ENCODE measurements at regions not wholly inside any gene's neighbourhood (a gene's known extent, or its start where the extent isn't known, plus 50 kb on each side); places are given as distances from the start of the nearest gene placed in this dataset.

GRCh38 chr16:65659758-65660157, 537.9 kb upstream of the CDH11 start:
- Histone ChIP-seq H3K27me3 (ENCODE audit: control insufficient read depth, insufficient read depth) (no peaks in the 10 kb centered on the region), H3K4me3 (ENCODE audit: low read length) (no peak overlapping the region), H3K27ac (ENCODE audit: low read length) (no peak overlapping the region), H3K4me1 (ENCODE audit: control insufficient read depth, insufficient read depth, low read length) (no peaks in the 10 kb centered on the region), H3K9me3 (ENCODE audit: control insufficient read depth, low read length) (no peaks in the 10 kb centered on the region)
- ATAC-seq, result no peak
- 96% methylated on average over 7 of the region's 7 CpGs for WGBS
- DNase-seq, result no peak
- intact Hi-C loops (cut with DNase I), result no loop called here

DNA sequence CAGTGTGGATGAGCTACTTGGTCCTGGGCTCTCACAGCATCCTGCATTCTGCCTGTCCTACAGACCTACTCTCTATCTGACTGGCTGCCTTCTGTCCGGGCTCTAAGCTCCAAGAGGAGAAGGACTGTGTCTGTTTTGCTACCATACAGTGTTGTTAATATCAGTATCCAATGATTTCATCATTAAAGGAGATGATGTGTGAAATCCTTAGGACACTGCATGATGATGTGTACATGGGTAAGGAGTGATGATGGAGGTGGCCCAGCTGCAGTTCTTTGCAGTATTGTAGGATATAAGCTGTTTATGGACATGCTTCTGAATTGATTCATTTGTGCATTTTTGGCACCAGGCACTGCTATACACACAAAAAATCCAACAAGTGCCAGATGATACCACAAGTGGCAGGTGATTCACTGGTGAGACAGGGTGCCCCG, 536.9 kb upstream of the CDH11 start:
- peak in 1 of 2 donors; percentile 25 for ATAC-seq
- Histone ChIP-seq H3K4me3 (ENCODE audit: low read length) (no peak overlapping the region), H3K27ac (ENCODE audit: low read length) (no peak overlapping the region), H3K9me3 (ENCODE audit: control insufficient read depth, low read length) (no peaks in the 10 kb centered on the region), H3K27me3 (ENCODE audit: control insufficient read depth, insufficient read depth) (no peaks in the 10 kb centered on the region), H3K4me1 (ENCODE audit: control insufficient read depth, insufficient read depth, low read length) (no peaks in the 10 kb centered on the region)
- 67% methylated on average over 2 of the region's 2 CpGs for WGBS
- DNase-seq, result no peak
- intact Hi-C loops (cut with DNase I), result no loop called here

DNA sequence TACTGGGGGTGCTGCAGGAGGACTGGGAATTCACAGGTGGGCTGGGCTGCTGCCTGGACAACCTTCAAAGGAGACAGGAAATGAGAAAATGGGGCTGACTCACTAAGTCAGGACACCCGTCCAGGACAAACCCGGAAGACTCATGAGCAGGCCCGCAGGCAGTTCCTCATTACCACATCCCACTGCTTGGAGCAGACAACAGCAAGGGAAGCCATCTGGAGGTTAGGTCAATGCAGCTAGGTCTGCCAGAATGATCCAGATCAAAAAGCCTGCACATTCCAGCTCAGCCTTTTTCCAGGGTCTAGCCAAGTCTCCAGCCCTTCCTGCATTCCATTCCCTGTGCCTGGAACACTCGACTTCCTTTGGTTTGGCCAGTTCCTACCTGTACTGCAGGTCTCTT, 536.5 kb upstream of the CDH11 start:
- DNase-seq (no peak), ATAC-seq (peak; percentile 24 to 83)
- intact Hi-C loops (cut with DNase I), result no loop called here
- Histone ChIP-seq H3K4me3 (ENCODE audit: low read length) (no peak overlapping the region), H3K27ac (ENCODE audit: low read length) (no peak overlapping the region), H3K9me3 (ENCODE audit: control insufficient read depth, low read length) (no peaks in the 10 kb centered on the region), H3K4me1 (ENCODE audit: control insufficient read depth, insufficient read depth, low read length) (no peaks in the 10 kb centered on the region), H3K27me3 (ENCODE audit: control insufficient read depth, insufficient read depth) (no peaks in the 10 kb centered on the region)
- WGBS, result 35% methylated on average over 4 of the region's 4 CpGs

- H3K27ac ChIP-seq (ENCODE audit: low read length), result no peak overlapping the region
- H3K9me3 ChIP-seq (ENCODE audit: control insufficient read depth, low read length), result no peaks in the 10 kb centered on the region
- ATAC-seq (no peak), DNase-seq (no peak)
- no peak overlapping the region for H3K4me3 ChIP-seq (ENCODE audit: low read length)
- 95% methylated on average over 1 of the region's 1 CpG for WGBS
- no peaks in the 10 kb centered on the region for H3K4me1 ChIP-seq (ENCODE audit: control insufficient read depth, insufficient read depth, low read length)
- no peaks in the 10 kb centered on the region for H3K27me3 ChIP-seq (ENCODE audit: control insufficient read depth, insufficient read depth)
- intact Hi-C loops (cut with DNase I), result no loop called here
Measured at GRCh38 chr16:65657556-65657955, 535.7 kb upstream of the CDH11 start.

DNA sequence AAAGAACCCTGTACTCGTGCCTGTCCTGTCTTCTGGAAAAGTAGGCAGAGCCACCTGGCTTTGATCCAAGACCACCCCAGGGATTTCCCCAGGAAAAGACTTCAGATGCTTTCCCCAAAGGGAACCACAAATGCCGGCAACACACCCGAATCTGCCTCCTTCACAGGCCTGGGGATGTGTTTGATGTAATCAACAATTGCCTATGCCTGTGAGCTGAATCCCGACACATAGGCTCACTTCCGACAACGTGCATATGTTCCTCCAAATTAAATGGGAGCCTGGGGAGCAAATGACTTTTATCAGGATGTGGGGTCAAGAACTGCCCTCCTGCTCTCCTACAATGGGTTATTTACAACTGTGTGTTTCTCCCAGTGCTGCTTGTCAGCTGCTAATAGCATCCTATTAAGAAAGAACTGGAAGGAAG, 535.2 kb upstream of the CDH11 start:
- intact Hi-C loops (cut with DNase I), result no loop called here
- 40% methylated on average over 6 of the region's 6 CpGs for WGBS
- DNase-seq, result no peak

GRCh38 chr16:65655802-65656201, 533.9 kb upstream of the CDH11 start:
- WGBS, result 72% methylated on average over 3 of the region's 3 CpGs
- no peaks in the 10 kb centered on the region for H3K27me3 ChIP-seq (ENCODE audit: control insufficient read depth, insufficient read depth)
- no peak overlapping the region for H3K27ac ChIP-seq (ENCODE audit: low read length)
- intact Hi-C loops (cut with DNase I), result no loop called here
- no peak overlapping the region for H3K4me3 ChIP-seq (ENCODE audit: low read length)
- DNase-seq (no peak), ATAC-seq (no peak)
- H3K4me1 ChIP-seq (ENCODE audit: control insufficient read depth, insufficient read depth, low read length), result no peaks in the 10 kb centered on the region
- H3K9me3 ChIP-seq (ENCODE audit: control insufficient read depth, low read length), result no peaks in the 10 kb centered on the region

More for the DNA sequence above, 535.2 kb upstream of the CDH11 start:
- H3K4me1 ChIP-seq (ENCODE audit: control insufficient read depth, insufficient read depth, low read length), result no peaks in the 10 kb centered on the region
- H3K27ac ChIP-seq (ENCODE audit: low read length), result no peak overlapping the region
- no peaks in the 10 kb centered on the region for H3K9me3 ChIP-seq (ENCODE audit: control insufficient read depth, low read length)
- H3K27me3 ChIP-seq (ENCODE audit: control insufficient read depth, insufficient read depth), result no peaks in the 10 kb centered on the region
- no peak overlapping the region for H3K4me3 ChIP-seq (ENCODE audit: low read length)
- ATAC-seq, result no peak

DNA sequence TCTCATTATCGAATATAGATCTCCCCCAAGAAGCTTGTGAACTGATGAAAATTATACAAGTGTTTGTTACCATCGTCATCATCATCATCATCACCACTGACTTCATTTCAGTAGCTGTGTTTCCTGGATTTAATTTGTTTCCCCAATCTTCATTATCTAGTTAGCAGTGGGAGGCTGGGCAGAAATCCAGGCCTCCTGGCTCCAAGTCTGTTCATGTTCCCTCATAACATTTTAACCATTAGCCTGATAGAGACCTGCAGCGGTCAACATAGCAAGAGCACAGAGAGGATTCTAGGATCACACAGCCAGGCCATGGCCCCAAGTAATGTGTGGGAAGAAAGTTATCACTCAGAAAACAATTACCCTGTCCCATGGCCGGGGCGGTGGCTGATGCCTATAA, 526.2 kb upstream of the CDH11 start:
- H3K4me3 ChIP-seq (ENCODE audit: low read length), result no peak overlapping the region
- intact Hi-C loops (cut with DNase I), result no loop called here
- peak in 1 of 3 donors; percentile 65 for DNase-seq
- H3K27ac ChIP-seq (ENCODE audit: low read length), result no peak overlapping the region
- WGBS, result 74% methylated on average over 5 of the region's 5 CpGs
- no peaks in the 10 kb centered on the region for H3K27me3 ChIP-seq (ENCODE audit: control insufficient read depth, insufficient read depth)
- no peak for ATAC-seq
- no peaks in the 10 kb centered on the region for H3K4me1 ChIP-seq (ENCODE audit: control insufficient read depth, insufficient read depth, low read length)
- no peaks in the 10 kb centered on the region for H3K9me3 ChIP-seq (ENCODE audit: control insufficient read depth, low read length)

DNA sequence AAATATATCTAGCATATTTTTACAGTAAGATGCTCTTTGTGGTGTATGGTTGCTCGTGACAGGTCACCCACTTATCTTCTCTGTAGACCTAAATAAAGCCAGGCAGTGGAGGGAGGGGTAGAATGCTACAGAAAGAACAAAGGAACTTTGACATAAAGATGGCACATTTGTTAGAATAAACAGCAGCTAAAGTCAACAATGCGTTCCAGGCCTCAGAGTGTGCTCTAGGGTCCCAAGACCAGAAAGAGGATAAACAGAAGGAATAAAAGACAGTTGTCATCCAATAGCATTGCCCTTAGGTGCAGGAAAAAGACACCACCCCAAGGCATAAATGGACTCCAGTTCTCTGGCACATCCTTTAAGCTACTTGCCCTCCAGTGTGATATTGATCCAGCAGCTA, 523.0 kb upstream of the CDH11 start:
- 75% methylated on average over 2 of the region's 2 CpGs for WGBS
- no peaks in the 10 kb centered on the region for H3K9me3 ChIP-seq (ENCODE audit: control insufficient read depth, low read length)
- ATAC-seq (no peak), DNase-seq (no peak)
- H3K4me3 ChIP-seq (ENCODE audit: low read length), result no peak overlapping the region
- H3K27ac ChIP-seq (ENCODE audit: low read length), result no peak overlapping the region
- no peaks in the 10 kb centered on the region for H3K27me3 ChIP-seq (ENCODE audit: control insufficient read depth, insufficient read depth)
- intact Hi-C loops (cut with DNase I), result no loop called here
- no peaks in the 10 kb centered on the region for H3K4me1 ChIP-seq (ENCODE audit: control insufficient read depth, insufficient read depth, low read length)

DNA sequence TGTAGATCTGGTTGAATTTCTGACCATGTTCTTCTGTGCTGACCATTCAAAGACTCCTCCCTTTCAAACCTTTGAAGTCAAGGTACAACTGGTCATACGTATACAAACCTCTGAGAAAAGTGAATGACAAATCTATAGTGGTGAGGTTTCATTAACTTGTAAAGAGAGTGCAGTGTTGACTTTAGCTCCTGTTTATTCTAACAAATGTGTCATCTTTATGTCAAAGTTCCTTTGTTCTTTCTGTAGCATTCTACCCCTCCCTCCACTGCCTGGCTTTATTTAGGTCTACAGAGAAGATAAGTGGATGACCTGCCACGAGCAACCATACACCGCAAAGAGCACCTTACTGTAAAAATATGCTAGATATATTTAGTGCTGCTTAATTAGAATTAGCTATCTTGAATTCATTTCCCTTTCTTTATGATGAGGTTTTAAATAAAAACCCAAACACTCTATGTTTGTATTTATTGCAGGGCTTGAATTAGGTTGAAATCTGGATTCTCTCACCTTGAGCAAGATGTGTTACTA, 520.0 kb upstream of the CDH11 start:
- intact Hi-C loops (cut with DNase I), result no loop called here
- Histone ChIP-seq H3K27me3 (ENCODE audit: control insufficient read depth, insufficient read depth) (no peaks in the 10 kb centered on the region), H3K9me3 (ENCODE audit: control insufficient read depth, low read length) (no peaks in the 10 kb centered on the region), H3K4me1 (ENCODE audit: control insufficient read depth, insufficient read depth, low read length) (no peaks in the 10 kb centered on the region), H3K27ac (ENCODE audit: low read length) (no peak overlapping the region), H3K4me3 (ENCODE audit: low read length) (no peak overlapping the region)
- ATAC-seq, result no peak
- no peak for DNase-seq
- 78% methylated on average over 3 of the region's 3 CpGs for WGBS

DNA sequence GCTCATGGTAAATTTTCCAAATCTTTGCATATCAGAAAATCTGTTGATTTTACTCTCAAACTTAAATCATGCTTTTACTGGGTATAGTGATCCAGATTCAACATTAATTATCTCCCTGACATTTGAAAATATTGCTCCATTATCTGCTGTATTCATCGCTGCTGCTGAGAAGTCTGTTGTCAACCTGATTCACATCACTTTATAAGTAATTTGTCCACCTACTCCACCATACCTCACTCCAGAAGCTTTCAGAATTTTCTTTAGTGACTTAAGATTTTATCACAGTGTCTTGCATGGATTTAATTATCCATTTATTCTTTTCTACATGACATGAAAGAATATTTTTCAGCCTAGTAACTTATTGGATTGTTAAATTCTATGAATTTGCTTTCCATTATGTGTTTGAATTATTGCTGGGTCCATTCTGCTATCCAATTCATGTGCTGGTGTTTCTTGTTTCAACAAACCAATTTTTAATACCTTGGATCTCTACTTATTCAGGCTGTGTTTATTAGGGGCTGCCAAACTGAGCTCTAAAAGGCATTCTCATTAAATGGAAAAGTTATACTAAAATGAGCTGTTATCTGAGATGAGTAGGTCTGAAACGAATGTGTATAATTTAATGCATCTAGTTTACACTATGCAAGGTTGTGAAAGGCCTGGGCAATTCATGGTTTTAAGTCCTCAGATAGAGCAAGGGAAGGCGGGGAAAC, 519.3 kb upstream of the CDH11 start:
- DNase-seq (no peak), ATAC-seq (no peak)
- WGBS, result 92% methylated on average over 3 of the region's 3 CpGs
- H3K4me3 ChIP-seq (ENCODE audit: low read length), result no peak overlapping the region
- no peaks in the 10 kb centered on the region for H3K4me1 ChIP-seq (ENCODE audit: control insufficient read depth, insufficient read depth, low read length)
- intact Hi-C loops (cut with DNase I), result no loop called here
- H3K9me3 ChIP-seq (ENCODE audit: control insufficient read depth, low read length), result no peaks in the 10 kb centered on the region
- H3K27me3 ChIP-seq (ENCODE audit: control insufficient read depth, insufficient read depth), result no peaks in the 10 kb centered on the region
- H3K27ac ChIP-seq (ENCODE audit: low read length), result no peak overlapping the region

DNA sequence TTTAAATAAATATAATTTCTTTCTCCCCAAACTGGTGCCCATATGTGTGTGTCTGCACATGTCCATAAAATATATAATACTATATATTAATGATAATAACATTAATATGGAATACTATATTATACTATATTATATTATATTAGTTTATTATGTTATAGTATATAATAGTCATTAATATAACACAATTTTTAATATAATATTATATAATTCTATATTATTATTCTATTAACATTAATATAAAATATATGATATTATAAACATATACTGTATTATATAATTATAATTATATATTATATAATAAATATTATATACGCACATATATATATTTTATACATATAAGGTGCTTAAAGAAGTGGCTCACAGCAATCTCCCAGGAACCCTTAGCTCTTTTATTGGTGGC, 513.0 kb upstream of the CDH11 start:
- Histone ChIP-seq H3K4me1 (ENCODE audit: control insufficient read depth, insufficient read depth, low read length) (no peaks in the 10 kb centered on the region), H3K27ac (ENCODE audit: low read length) (no peak overlapping the region), H3K27me3 (ENCODE audit: control insufficient read depth, insufficient read depth) (no peaks in the 10 kb centered on the region), H3K4me3 (ENCODE audit: low read length) (no peak overlapping the region), H3K9me3 (ENCODE audit: control insufficient read depth, low read length) (no peaks in the 10 kb centered on the region)
- WGBS, result 95% methylated on average over 1 of the region's 1 CpG
- DNase-seq (no peak), ATAC-seq (no peak)
- intact Hi-C loops (cut with DNase I), result no loop called here

- Histone ChIP-seq H3K4me3 (ENCODE audit: low read length) (no peak overlapping the region), H3K4me1 (ENCODE audit: control insufficient read depth, insufficient read depth, low read length) (no peaks in the 10 kb centered on the region), H3K27ac (ENCODE audit: low read length) (no peak overlapping the region), H3K27me3 (ENCODE audit: control insufficient read depth, insufficient read depth) (no peaks in the 10 kb centered on the region), H3K9me3 (ENCODE audit: control insufficient read depth, low read length) (no peaks in the 10 kb centered on the region)
- intact Hi-C loops (cut with DNase I), result no loop called here
- 69% methylated on average over 5 of the region's 5 CpGs for WGBS
- ATAC-seq, result no peak
- no peak for DNase-seq
Measured at GRCh38 chr16:65634291-65634690, 512.4 kb upstream of the CDH11 start.
